ENCODE measurements at regions not wholly inside any gene's neighbourhood (a gene's known extent, or its start where the extent isn't known, plus 50 kb on each side); places are given as distances from the start of the nearest gene placed in this dataset.

GRCh38 chr12:115090783-115091182, 406.8 kb upstream of the TBX3 start:
- no peak for DNase-seq (ENCODE audit: low spot score in 2 of 2, unreplicated experiment in 2 of 2)
- H3K9me3 Mint-ChIP-seq: peaks cover 10% of the 10 kb centered on the region
- peaks cover 8% of the 10 kb centered on the region for H3K4me1 Mint-ChIP-seq
- no peak overlapping the region for H3K4me3 Mint-ChIP-seq
- TF ChIP-seq CTCF (IDR thresholded peaks at IDR 0.05; ENCODE audit: unreplicated experiment): no peak
- H3K27ac Mint-ChIP-seq: peak overlapping the region; percentile 74
- H3K27me3 Mint-ChIP-seq (ENCODE audit: low read depth): no peaks in the 10 kb centered on the region
- peaks cover 34% of the 10 kb centered on the region for H3K36me3 Mint-ChIP-seq

GRCh38 chr12:115088995-115089841, 405.2 kb upstream of the TBX3 start:
- no peak for DNase-seq (ENCODE audit: low spot score in 2 of 2, unreplicated experiment in 2 of 2)
- Mint-ChIP-seq H3K4me1 (peaks cover 18% of the 10 kb centered on the region), H3K27me3 (ENCODE audit: low read depth) (no peaks in the 10 kb centered on the region), H3K36me3 (peaks cover 31% of the 10 kb centered on the region), H3K4me3 (no peak overlapping the region), H3K27ac (no peak overlapping the region), H3K9me3 (peaks cover 10% of the 10 kb centered on the region)
- TF ChIP-seq CTCF (IDR thresholded peaks at IDR 0.05; ENCODE audit: unreplicated experiment): no peak

- peaks cover 31% of the 10 kb centered on the region for H3K36me3 Mint-ChIP-seq
- peaks cover 13% of the 10 kb centered on the region for H3K4me1 Mint-ChIP-seq
- DNase-seq (ENCODE audit: low spot score in 2 of 2, unreplicated experiment in 2 of 2): no peak
- no peak overlapping the region for H3K4me3 Mint-ChIP-seq
- no peaks in the 10 kb centered on the region for H3K27me3 Mint-ChIP-seq (ENCODE audit: low read depth)
- TF ChIP-seq CTCF (IDR thresholded peaks at IDR 0.05; ENCODE audit: unreplicated experiment): no peak
- no peak overlapping the region for H3K27ac Mint-ChIP-seq
- H3K9me3 Mint-ChIP-seq: peaks cover 10% of the 10 kb centered on the region
Measured at GRCh38 chr12:115088328-115088994, 404.5 kb upstream of the TBX3 start.

- H3K4me1 Mint-ChIP-seq: peaks cover 15% of the 10 kb centered on the region
- H3K36me3 Mint-ChIP-seq: peaks cover 34% of the 10 kb centered on the region
- H3K27me3 Mint-ChIP-seq (ENCODE audit: low read depth): no peaks in the 10 kb centered on the region
- no peak for DNase-seq (ENCODE audit: low spot score in 2 of 2, unreplicated experiment in 2 of 2)
- no peak overlapping the region for H3K27ac Mint-ChIP-seq
- no peak overlapping the region for H3K4me3 Mint-ChIP-seq
- TF ChIP-seq CTCF (IDR thresholded peaks at IDR 0.05; ENCODE audit: unreplicated experiment): no peak
- H3K9me3 Mint-ChIP-seq: no peaks in the 10 kb centered on the region
Measured at GRCh38 chr12:115085594-115085993, 401.6 kb upstream of the TBX3 start.

- Mint-ChIP-seq H3K36me3 (peaks cover 59% of the 10 kb centered on the region), H3K4me3 (no peak overlapping the region), H3K27ac (peak overlapping the region; percentile 60), H3K4me1 (peaks cover 14% of the 10 kb centered on the region), H3K9me3 (no peaks in the 10 kb centered on the region), H3K27me3 (ENCODE audit: low read depth) (no peaks in the 10 kb centered on the region)
- TF ChIP-seq CTCF (IDR thresholded peaks at IDR 0.05; ENCODE audit: unreplicated experiment): no peak
- no peak for DNase-seq (ENCODE audit: low spot score in 2 of 2, unreplicated experiment in 2 of 2)
Measured at GRCh38 chr12:115079760-115080159, 395.8 kb upstream of the TBX3 start.
